DOHH2 (cell line): ENCODE measurements at regions not wholly inside any gene's neighbourhood (a gene's known extent, or its start where the extent isn't known, plus 50 kb on each side); places are given as distances from the start of the nearest gene placed in this dataset.

Experiments
- H3F3A ChIP-seq: fragments of 200-600 bp; sonication (generic), shearing (Covaris generic); 2 replicates; pipeline ENCODE4 v1.6.0; 2016; ENCODE audit warnings: antibody characterized with exemption, mild to moderate bottlenecking; ENCODE audit not compliant: control insufficient read depth, insufficient read depth
- H3K27ac ChIP-seq: fragments of 200-600 bp; sonication (generic); 2 replicates; pipeline ENCODE4 v1.5.1; 2014; ENCODE audit warnings: low read depth, mild to moderate bottlenecking, low read length, moderate library complexity
- H3K27me3 ChIP-seq: fragments of 200-600 bp; sonication (generic); 2 replicates; pipeline ENCODE4 v1.6.1; 2014; ENCODE audit warnings: mild to moderate bottlenecking, low read length, mixed read lengths; ENCODE audit not compliant: control insufficient read depth
- H3K36me3 ChIP-seq: fragments of 200-600 bp; sonication (generic); 2 replicates; pipeline ENCODE4 v1.6.1; 2014; ENCODE audit warnings: mild to moderate bottlenecking, low read length, moderate library complexity, mixed read lengths; ENCODE audit not compliant: control insufficient read depth
- H3K4me1 ChIP-seq: fragments of 200-600 bp; sonication (generic); 2 replicates; pipeline ENCODE4 v1.6.1; 2014; ENCODE audit warnings: mild to moderate bottlenecking, low read length, mixed read lengths; ENCODE audit not compliant: control insufficient read depth
- H3K4me2 ChIP-seq: fragments of 200-600 bp; sonication (generic); 2 replicates; pipeline ENCODE4 v1.6.0; 2014; ENCODE audit warnings: mild to moderate bottlenecking, low read length, moderate library complexity
- H3K4me3 ChIP-seq: fragments of 200-600 bp; sonication (generic); 2 replicates; pipeline ENCODE4 v1.5.1; 2014; ENCODE audit warnings: mild to moderate bottlenecking, low read length, mixed read lengths
- H3K79me2 ChIP-seq: fragments of 200-600 bp; sonication (generic); 2 replicates; pipeline ENCODE4 v1.6.1; 2014; ENCODE audit warnings: mild to moderate bottlenecking, low read length, mixed read lengths; ENCODE audit not compliant: control insufficient read depth
- H3K9me2 ChIP-seq: fragments of 200-600 bp; sonication (generic); replicated peaks from 2 replicates; pipeline ENCODE4 v1.6.1; 2014; ENCODE audit warnings: mild to moderate bottlenecking, low read length, mixed read lengths; ENCODE audit not compliant: control insufficient read depth
- H3K9me3 ChIP-seq: fragments of 200-600 bp; sonication (generic); 2 replicates; pipeline ENCODE4 v1.6.1; 2014; ENCODE audit warnings: antibody characterized with exemption, low read length, mixed read lengths; ENCODE audit not compliant: control insufficient read depth, insufficient read depth
- H4K20me1 ChIP-seq: fragments of 200-600 bp; sonication (generic); 2 replicates; pipeline ENCODE4 v1.6.0; 2014; ENCODE audit warnings: low read depth, mild to moderate bottlenecking, antibody characterized with exemption, low read length, moderate library complexity; ENCODE audit not compliant: control insufficient read depth, insufficient read depth
- EZH2phosphoT487 ChIP-seq: fragments of 200-600 bp; sonication (generic); IDR thresholded peaks from 2 replicates; pipeline ENCODE4 v1.6.1; 2017; ENCODE audit warnings: borderline replicate concordance, mild to moderate bottlenecking, antibody characterized with exemption, low read length, moderate library complexity, mixed read lengths
- TF ChIP-seq, protein P1 (sequence below): fragments of 200-600 bp; sonication (generic); IDR thresholded peaks from one replicate; pipeline ENCODE4 v1.5.1; 2014; ENCODE audit warnings: antibody characterized with exemption, mild to moderate bottlenecking, low read depth, low read length; ENCODE audit not compliant: poor library complexity, severe bottlenecking

DNA sequence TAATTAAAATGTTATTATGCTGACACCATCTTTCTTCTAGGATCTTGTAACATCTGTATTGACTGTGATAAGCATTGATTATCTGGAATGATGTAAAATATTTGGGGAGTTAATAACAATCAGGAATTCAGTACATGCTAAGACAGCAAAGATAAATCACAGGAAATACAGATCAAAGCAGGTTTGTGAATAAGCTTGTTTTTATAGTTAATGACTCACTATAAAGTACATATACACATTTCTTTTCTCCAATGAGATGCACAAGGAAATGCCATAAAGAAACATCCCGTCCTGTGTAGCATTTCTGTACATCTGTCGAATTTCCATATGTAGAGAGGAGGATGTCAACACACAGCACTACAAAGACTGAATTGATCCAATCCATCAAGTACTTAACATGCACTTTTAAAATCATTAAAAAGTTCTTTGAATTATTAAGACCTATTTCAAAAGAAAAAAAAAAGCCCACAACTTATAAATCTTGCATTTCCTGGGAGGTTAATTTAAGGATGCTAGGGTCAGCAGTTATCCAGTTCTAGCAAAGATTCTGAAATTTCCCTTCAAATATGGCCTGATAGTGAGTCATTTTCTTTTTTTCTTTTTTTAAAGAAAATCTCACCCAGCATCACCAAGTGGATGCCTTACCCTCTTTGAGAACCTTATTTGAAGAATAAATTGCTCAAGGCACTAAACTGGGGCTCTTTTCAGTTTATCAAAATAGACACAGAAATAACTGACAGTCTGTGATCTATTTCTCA lies 243.2 kb upstream of the NR5A2 start:
- no peaks in the 10 kb centered on the region for H3K27me3 ChIP-seq
- no peaks in the 10 kb centered on the region for H3K79me2 ChIP-seq
- TF ChIP-seq EZH2phosphoT487, result no peak
- TF ChIP-seq, protein P1, sequence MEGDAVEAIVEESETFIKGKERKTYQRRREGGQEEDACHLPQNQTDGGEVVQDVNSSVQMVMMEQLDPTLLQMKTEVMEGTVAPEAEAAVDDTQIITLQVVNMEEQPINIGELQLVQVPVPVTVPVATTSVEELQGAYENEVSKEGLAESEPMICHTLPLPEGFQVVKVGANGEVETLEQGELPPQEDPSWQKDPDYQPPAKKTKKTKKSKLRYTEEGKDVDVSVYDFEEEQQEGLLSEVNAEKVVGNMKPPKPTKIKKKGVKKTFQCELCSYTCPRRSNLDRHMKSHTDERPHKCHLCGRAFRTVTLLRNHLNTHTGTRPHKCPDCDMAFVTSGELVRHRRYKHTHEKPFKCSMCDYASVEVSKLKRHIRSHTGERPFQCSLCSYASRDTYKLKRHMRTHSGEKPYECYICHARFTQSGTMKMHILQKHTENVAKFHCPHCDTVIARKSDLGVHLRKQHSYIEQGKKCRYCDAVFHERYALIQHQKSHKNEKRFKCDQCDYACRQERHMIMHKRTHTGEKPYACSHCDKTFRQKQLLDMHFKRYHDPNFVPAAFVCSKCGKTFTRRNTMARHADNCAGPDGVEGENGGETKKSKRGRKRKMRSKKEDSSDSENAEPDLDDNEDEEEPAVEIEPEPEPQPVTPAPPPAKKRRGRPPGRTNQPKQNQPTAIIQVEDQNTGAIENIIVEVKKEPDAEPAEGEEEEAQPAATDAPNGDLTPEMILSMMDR, result no peak
- no peak overlapping the region for H3K27ac ChIP-seq
- no peaks in the 10 kb centered on the region for H3K9me2 ChIP-seq
- H3K36me3 ChIP-seq, result no peaks in the 10 kb centered on the region
- H3K4me1 ChIP-seq, result no peaks in the 10 kb centered on the region
- H4K20me1 ChIP-seq, result no peaks in the 10 kb centered on the region
- no peak overlapping the region for H3K4me2 ChIP-seq
- H3K9me3 ChIP-seq, result no peaks in the 10 kb centered on the region
- H3F3A ChIP-seq, result no peaks in the 10 kb centered on the region
- no peak overlapping the region for H3K4me3 ChIP-seq

DNA sequence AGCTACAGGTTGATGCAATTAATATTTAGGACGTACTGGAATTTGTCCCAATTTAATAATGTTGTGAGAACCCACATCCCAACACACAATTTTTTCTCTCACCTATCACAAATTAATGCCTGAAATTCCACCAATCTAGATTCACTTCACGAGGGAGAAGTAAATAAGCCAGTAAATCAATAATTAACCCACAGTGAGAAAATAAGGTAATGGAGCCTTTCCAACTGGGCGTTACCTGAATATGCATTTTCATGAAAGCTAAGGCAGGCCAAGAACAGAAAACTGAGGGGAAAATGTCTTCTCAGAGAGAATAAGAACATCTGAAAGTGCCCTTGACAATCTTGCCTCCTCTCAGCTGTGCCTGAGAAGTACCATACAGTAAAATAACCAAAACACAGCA lies 240.8 kb upstream of the NR5A2 start:
- H3K27ac ChIP-seq, result no peak overlapping the region
- no peak overlapping the region for H3K4me2 ChIP-seq

DNA sequence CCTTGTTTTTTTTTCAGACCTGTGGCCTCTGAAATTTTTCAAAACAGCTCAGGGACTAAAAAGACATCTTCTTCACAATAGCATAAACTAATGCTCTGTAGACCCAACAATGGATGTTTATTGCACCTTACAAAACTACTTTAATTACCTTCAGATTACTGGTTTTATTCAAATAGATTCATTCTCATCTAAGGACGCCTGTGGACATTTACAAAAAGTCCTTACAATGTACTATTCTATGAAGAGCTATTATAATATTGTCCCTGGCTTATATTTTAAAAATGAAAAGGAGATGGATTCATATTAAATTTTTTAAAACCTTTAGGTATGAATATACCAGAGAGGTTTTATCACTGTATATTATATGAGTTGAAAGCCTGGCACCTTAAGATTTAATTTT lies 238.4 kb upstream of the NR5A2 start:
- H3F3A ChIP-seq, result no peaks in the 10 kb centered on the region

More for the DNA sequence above, 240.8 kb upstream of the NR5A2 start:
- Histone ChIP-seq H3K36me3 (no peaks in the 10 kb centered on the region), H3F3A (no peaks in the 10 kb centered on the region), H3K9me2 (no peaks in the 10 kb centered on the region), H3K27me3 (no peaks in the 10 kb centered on the region), H3K4me3 (no peak overlapping the region), H3K9me3 (no peaks in the 10 kb centered on the region), H3K79me2 (no peaks in the 10 kb centered on the region), H3K4me1 (no peaks in the 10 kb centered on the region), H4K20me1 (no peaks in the 10 kb centered on the region)
- TF ChIP-seq, protein P1, result no peak
- TF ChIP-seq EZH2phosphoT487, result no peak

More for the DNA sequence above, 238.4 kb upstream of the NR5A2 start:
- no peak for TF ChIP-seq EZH2phosphoT487
- TF ChIP-seq, protein P1, result no peak
- Histone ChIP-seq H4K20me1 (no peaks in the 10 kb centered on the region), H3K27me3 (no peaks in the 10 kb centered on the region), H3K9me3 (no peaks in the 10 kb centered on the region), H3K4me3 (no peak overlapping the region), H3K79me2 (no peaks in the 10 kb centered on the region), H3K9me2 (no peaks in the 10 kb centered on the region), H3K27ac (no peak overlapping the region), H3K4me2 (no peak overlapping the region), H3K4me1 (no peaks in the 10 kb centered on the region), H3K36me3 (no peaks in the 10 kb centered on the region)
